ENCODE measurements at regions not wholly inside any gene's neighbourhood (a gene's known extent, or its start where the extent isn't known, plus 50 kb on each side); places are given as distances from the start of the nearest gene placed in this dataset.

- H3K4me1 ChIP-seq (ENCODE audit: insufficient read depth, low read length), result no peaks in the 10 kb centered on the region
- no peak overlapping the region for H3K9ac ChIP-seq (ENCODE audit: low read depth, low read length)
- H3K9me3 ChIP-seq (ENCODE audit: control insufficient read depth, insufficient read depth, low read length), result no peaks in the 10 kb centered on the region
- no peaks in the 10 kb centered on the region for H3K36me3 ChIP-seq (ENCODE audit: insufficient read depth, low read length)
These were observed 57.9 kb downstream of the PYDC2 start for GRCh38 chr3:191518861-191519260.

- Histone ChIP-seq H3K36me3 (ENCODE audit: insufficient read depth, low read length) (no peaks in the 10 kb centered on the region), H3K4me1 (ENCODE audit: insufficient read depth, low read length) (no peaks in the 10 kb centered on the region), H3K9me3 (ENCODE audit: control insufficient read depth, insufficient read depth, low read length) (no peaks in the 10 kb centered on the region), H3K9ac (ENCODE audit: low read depth, low read length) (no peak overlapping the region)
These were observed 60.1 kb downstream of the PYDC2 start for GRCh38 chr3:191521055-191521454.

DNA sequence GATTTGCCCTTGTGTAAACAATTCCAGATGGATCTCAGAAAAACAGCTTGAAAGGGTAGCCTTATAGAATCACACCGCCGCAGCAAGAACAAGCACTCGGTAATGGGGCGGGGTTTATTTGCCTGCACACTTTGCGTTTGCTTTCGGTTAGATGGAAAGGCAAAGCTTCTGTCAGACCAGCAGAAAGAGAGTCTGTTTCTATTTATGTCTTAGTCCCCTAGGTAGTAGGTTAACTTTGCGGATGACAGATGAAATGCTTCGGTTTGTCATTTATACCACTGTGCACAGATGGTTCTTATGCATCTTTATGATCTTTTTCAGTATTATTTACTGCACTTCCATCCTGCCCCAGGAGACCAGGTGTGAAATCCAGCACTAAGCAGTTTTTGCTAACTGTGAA, 62.2 kb downstream of the PYDC2 start:
- Histone ChIP-seq H3K9me3 (ENCODE audit: control insufficient read depth, insufficient read depth, low read length) (no peaks in the 10 kb centered on the region), H3K36me3 (ENCODE audit: insufficient read depth, low read length) (no peaks in the 10 kb centered on the region), H3K9ac (ENCODE audit: low read depth, low read length) (no peak overlapping the region), H3K4me1 (ENCODE audit: insufficient read depth, low read length) (no peaks in the 10 kb centered on the region)

DNA sequence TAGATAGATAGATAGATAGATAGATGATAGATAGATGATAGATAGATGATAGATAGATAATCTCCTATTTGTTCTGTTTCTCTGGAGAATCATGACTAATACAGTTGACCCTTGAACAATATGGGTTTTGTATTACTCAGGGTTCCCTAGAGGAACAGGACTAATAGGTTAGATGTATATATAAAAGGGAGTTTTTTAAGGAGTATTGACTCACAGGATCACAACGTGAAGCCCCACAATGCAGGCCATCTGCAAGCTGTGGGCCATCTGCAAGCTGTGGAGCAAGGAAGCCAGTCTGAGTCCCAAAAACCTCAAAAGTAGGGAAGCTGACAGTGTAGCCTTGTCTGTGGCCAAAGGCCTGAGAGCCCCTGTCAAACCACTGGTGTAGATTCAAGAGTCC, 67.6 kb downstream of the PYDC2 start:
- Histone ChIP-seq H3K9me3 (ENCODE audit: control insufficient read depth, insufficient read depth, low read length) (no peaks in the 10 kb centered on the region), H3K36me3 (ENCODE audit: insufficient read depth, low read length) (no peaks in the 10 kb centered on the region), H3K9ac (ENCODE audit: low read depth, low read length) (no peak overlapping the region), H3K4me1 (ENCODE audit: insufficient read depth, low read length) (no peaks in the 10 kb centered on the region)

GRCh38 chr3:191529992-191530391, 69.0 kb downstream of the PYDC2 start:
- Histone ChIP-seq H3K36me3 (ENCODE audit: insufficient read depth, low read length) (no peaks in the 10 kb centered on the region), H3K9me3 (ENCODE audit: control insufficient read depth, insufficient read depth, low read length) (no peaks in the 10 kb centered on the region), H3K4me1 (ENCODE audit: insufficient read depth, low read length) (no peaks in the 10 kb centered on the region), H3K9ac (ENCODE audit: low read depth, low read length) (no peak overlapping the region)

GRCh38 chr3:191531434-191531972, 70.5 kb downstream of the PYDC2 start:
- Histone ChIP-seq H3K36me3 (ENCODE audit: insufficient read depth, low read length) (no peaks in the 10 kb centered on the region), H3K9me3 (ENCODE audit: control insufficient read depth, insufficient read depth, low read length) (no peaks in the 10 kb centered on the region), H3K4me1 (ENCODE audit: insufficient read depth, low read length) (no peaks in the 10 kb centered on the region), H3K9ac (ENCODE audit: low read depth, low read length) (no peak overlapping the region)

DNA sequence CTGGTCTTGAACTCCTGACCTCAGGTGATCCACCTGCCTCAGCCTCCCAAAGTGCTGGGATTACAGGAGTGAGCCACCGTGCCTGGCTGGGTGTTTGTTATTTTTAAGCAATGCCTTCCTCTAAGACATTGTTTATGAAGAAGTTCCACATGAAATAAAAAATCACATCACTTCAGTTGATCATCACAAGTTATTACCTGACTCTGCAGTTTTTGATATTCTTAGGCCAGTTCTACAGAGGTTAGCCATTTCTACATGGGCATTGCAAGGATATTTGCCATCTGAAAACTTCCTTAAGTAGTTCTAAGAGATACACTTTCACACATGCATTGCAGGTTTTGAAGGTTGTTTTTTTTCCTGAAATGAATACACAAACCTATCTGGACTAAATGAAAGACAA, 82.1 kb downstream of the PYDC2 start:
- Histone ChIP-seq H3K9me3 (ENCODE audit: control insufficient read depth, insufficient read depth, low read length) (peaks cover 3% of the 10 kb centered on the region; the same call in 1 of the 2 replicates), H3K36me3 (ENCODE audit: insufficient read depth, low read length) (no peaks in the 10 kb centered on the region), H3K4me1 (ENCODE audit: insufficient read depth, low read length) (no peaks in the 10 kb centered on the region), H3K9ac (ENCODE audit: low read depth, low read length) (no peak overlapping the region)

GRCh38 chr3:191543897-191544296, 82.9 kb downstream of the PYDC2 start:
- Histone ChIP-seq H3K4me1 (ENCODE audit: insufficient read depth, low read length) (no peaks in the 10 kb centered on the region), H3K9me3 (ENCODE audit: control insufficient read depth, insufficient read depth, low read length) (peaks cover 8% of the 10 kb centered on the region; the same call in 1 of the 2 replicates), H3K36me3 (ENCODE audit: insufficient read depth, low read length) (no peaks in the 10 kb centered on the region), H3K9ac (ENCODE audit: low read depth, low read length) (no peak overlapping the region)

- no peaks in the 10 kb centered on the region for H3K4me1 ChIP-seq (ENCODE audit: insufficient read depth, low read length)
These were observed 88.4 kb downstream of the PYDC2 start for GRCh38 chr3:191549357-191549756.

DNA sequence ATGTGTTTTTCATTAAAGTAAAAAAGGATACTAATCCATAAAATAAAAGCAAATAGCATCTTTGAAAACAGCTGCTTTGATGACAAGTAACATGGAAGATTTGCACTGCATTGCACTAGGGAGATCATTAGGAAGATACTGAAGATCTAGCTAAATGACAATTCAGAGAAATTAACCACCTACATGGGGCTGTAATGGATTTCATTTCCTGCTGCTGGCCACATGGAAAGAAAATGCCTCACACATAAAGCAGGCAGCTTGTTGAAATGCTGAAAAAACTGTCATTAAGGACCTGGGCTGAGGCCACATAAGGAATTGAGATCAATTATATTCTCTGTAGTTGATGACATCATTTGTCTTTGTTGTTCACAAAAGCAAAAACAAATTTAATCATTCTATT, 94.1 kb downstream of the PYDC2 start:
- no peak overlapping the region for H3K9ac ChIP-seq (ENCODE audit: low read depth, low read length)
- H3K9me3 ChIP-seq (ENCODE audit: control insufficient read depth, insufficient read depth, low read length), result no peaks in the 10 kb centered on the region
- no peaks in the 10 kb centered on the region for H3K4me1 ChIP-seq (ENCODE audit: insufficient read depth, low read length)
- H3K36me3 ChIP-seq (ENCODE audit: insufficient read depth, low read length), result no peaks in the 10 kb centered on the region

More at GRCh38 chr3:191549357-191549756, 88.4 kb downstream of the PYDC2 start:
- no peaks in the 10 kb centered on the region for H3K36me3 ChIP-seq (ENCODE audit: insufficient read depth, low read length)
- H3K9ac ChIP-seq (ENCODE audit: low read depth, low read length), result no peak overlapping the region
- peaks cover 8% of the 10 kb centered on the region; the same call in 1 of the 2 replicates for H3K9me3 ChIP-seq (ENCODE audit: control insufficient read depth, insufficient read depth, low read length)

GRCh38 chr3:191557322-191557721, 96.4 kb downstream of the PYDC2 start:
- H3K4me1 ChIP-seq (ENCODE audit: insufficient read depth, low read length), result no peaks in the 10 kb centered on the region
- no peaks in the 10 kb centered on the region for H3K36me3 ChIP-seq (ENCODE audit: insufficient read depth, low read length)
- no peaks in the 10 kb centered on the region for H3K9me3 ChIP-seq (ENCODE audit: control insufficient read depth, insufficient read depth, low read length)
- no peak overlapping the region for H3K9ac ChIP-seq (ENCODE audit: low read depth, low read length)

DNA sequence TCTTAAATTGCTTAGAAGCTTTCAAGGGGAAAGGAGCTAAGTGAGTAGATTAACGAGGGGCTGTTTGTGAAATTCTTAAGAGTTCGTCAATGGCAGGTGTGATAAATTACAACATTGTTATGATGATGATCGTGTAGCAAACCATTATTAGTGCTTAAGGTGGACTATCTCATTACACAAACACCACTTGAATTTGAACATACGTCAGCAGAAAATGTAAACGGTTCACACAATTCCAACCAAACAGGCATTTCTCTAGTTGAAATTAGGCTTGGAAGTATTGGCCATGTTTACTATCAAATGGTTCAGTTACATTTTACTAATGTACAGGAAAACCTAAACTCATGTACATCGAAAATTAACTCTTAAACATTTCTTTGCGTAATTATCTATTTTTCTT, 102.8 kb downstream of the PYDC2 start:
- Histone ChIP-seq H3K9me3 (ENCODE audit: control insufficient read depth, insufficient read depth, low read length) (no peaks in the 10 kb centered on the region), H3K9ac (ENCODE audit: low read depth, low read length) (no peak overlapping the region), H3K36me3 (ENCODE audit: insufficient read depth, low read length) (no peaks in the 10 kb centered on the region), H3K4me1 (ENCODE audit: insufficient read depth, low read length) (no peaks in the 10 kb centered on the region)

GRCh38 chr3:191566469-191566868, 105.5 kb downstream of the PYDC2 start:
- H3K9ac ChIP-seq (ENCODE audit: low read depth, low read length), result no peak overlapping the region
- no peaks in the 10 kb centered on the region for H3K36me3 ChIP-seq (ENCODE audit: insufficient read depth, low read length)
- peaks cover 8% of the 10 kb centered on the region; the same call in 1 of the 2 replicates for H3K4me1 ChIP-seq (ENCODE audit: insufficient read depth, low read length)
- H3K9me3 ChIP-seq (ENCODE audit: control insufficient read depth, insufficient read depth, low read length), result no peaks in the 10 kb centered on the region

- Histone ChIP-seq H3K36me3 (ENCODE audit: insufficient read depth, low read length) (no peaks in the 10 kb centered on the region), H3K4me1 (ENCODE audit: insufficient read depth, low read length) (peaks cover 8% of the 10 kb centered on the region; the same call in 1 of the 2 replicates), H3K9me3 (ENCODE audit: control insufficient read depth, insufficient read depth, low read length) (no peaks in the 10 kb centered on the region), H3K9ac (ENCODE audit: low read depth, low read length) (no peak overlapping the region)
These were observed 107.2 kb downstream of the PYDC2 start for GRCh38 chr3:191568206-191568605.

GRCh38 chr3:191592105-191592504, 131.1 kb downstream of the PYDC2 start:
- Histone ChIP-seq H3K9me3 (ENCODE audit: control insufficient read depth, insufficient read depth, low read length) (no peaks in the 10 kb centered on the region), H3K36me3 (ENCODE audit: insufficient read depth, low read length) (no peaks in the 10 kb centered on the region), H3K9ac (ENCODE audit: low read depth, low read length) (no peak overlapping the region), H3K4me1 (ENCODE audit: insufficient read depth, low read length) (no peaks in the 10 kb centered on the region)

DNA sequence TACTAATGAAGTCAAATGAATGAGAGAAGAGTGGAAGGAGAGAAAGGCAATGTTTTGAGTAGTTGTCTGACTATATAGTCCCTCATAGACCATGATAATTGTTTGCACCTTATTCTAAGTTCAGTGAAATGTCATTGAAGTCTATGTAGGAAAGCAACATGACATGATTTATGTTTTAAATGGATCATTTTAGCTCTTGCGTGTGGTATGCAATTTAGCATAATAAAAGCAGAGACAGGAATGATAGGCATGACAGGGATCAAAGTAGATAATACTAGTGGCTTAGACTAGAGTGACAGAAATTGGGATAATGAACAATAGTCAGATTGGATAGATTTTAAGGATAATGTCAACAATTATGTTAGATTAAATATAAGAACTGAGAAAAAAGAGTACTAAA, 132.5 kb downstream of the PYDC2 start:
- Histone ChIP-seq H3K9ac (ENCODE audit: low read depth, low read length) (no peak overlapping the region), H3K36me3 (ENCODE audit: insufficient read depth, low read length) (no peaks in the 10 kb centered on the region), H3K9me3 (ENCODE audit: control insufficient read depth, insufficient read depth, low read length) (no peaks in the 10 kb centered on the region), H3K4me1 (ENCODE audit: insufficient read depth, low read length) (no peaks in the 10 kb centered on the region)

Data from ES-I3 (cell line).